SK-N-SH (cell line): ENCODE measurements at regions not wholly inside any gene's neighbourhood (a gene's known extent, or its start where the extent isn't known, plus 50 kb on each side); places are given as distances from the start of the nearest gene placed in this dataset.
A peak's percentile ranks its signal among the peaks of the same experiment; 100 is the strongest.

ENCODE experiments used
- CTCF ChIA-PET: fragments of 300-600, 350-600 bp; formaldehyde crosslinking; extraction: SDS; loops from one replicate; lab custom pipeline; 2021; lab: Yijun Ruan, JAX
- POLR2A ChIA-PET: fragments of 350-600 bp; sonication (Branson Sonifier 250); formaldehyde crosslinking; extraction: SDS; loops from one replicate; lab custom pipeline; 2020; ENCODE audit warnings: antibody characterized with exemption, inconsistent platforms; lab: Yijun Ruan, JAX
- DNase-seq: peaks from one replicate; pipeline ENCODE4 v3.0.0; 2012
- H2AFZ ChIP-seq: fragments of 200-600 bp; sonication (generic); 2 replicates; pipeline ENCODE4 v1.8.1; 2016; ENCODE audit warnings: antibody characterized with exemption, mild to moderate bottlenecking, low read depth
- H3F3A ChIP-seq: fragments of 200-600 bp; sonication (generic); replicated peaks from 2 replicates; pipeline ENCODE3; 2016; ENCODE audit warnings: antibody characterized with exemption, mild to moderate bottlenecking; ENCODE audit not compliant: insufficient read depth
- H3K27ac ChIP-seq, 2 experiments: fragments of 200-500 bp in 1 of 2; fragments of 200-600 bp in 1 of 2; sonication (Bioruptor generic) in 1 of 2; sonication (generic), shearing (Covaris generic) in 1 of 2; 2 replicates each; pipeline versions ENCODE4 v1.5.1 to v1.6.1; 2014 to 2016; ENCODE audit warnings: low read depth in 2 of 2, inconsistent platforms in 1 of 2, low read length in 1 of 2, mild to moderate bottlenecking in 1 of 2, mixed read lengths in 1 of 2
- H3K27me3 ChIP-seq: fragments of 200-600 bp; sonication (generic), shearing (Covaris generic); 2 replicates; pipeline ENCODE4 v1.6.1; 2016; ENCODE audit warnings: mixed run types; ENCODE audit not compliant: insufficient read depth
- H3K36me3 ChIP-seq, 2 experiments: fragments of 200-500 bp in 1 of 2; fragments of 200-600 bp in 1 of 2; sonication (Bioruptor generic) in 1 of 2; sonication (generic) in 1 of 2; replicated peaks in 1 of 2; 2 replicates each; pipeline versions ENCODE3 to v1.5.1; 2014 to 2016; ENCODE audit warnings: low read length in 1 of 2, mild to moderate bottlenecking in 1 of 2; ENCODE audit not compliant: insufficient read depth in 2 of 2, control insufficient read depth in 1 of 2
- H3K4me1 ChIP-seq, 2 experiments: fragments of 200-500 bp in 1 of 2; fragments of 200-600 bp in 1 of 2; sonication (Bioruptor generic) in 1 of 2; sonication (generic), shearing (Covaris generic) in 1 of 2; 2 replicates each; pipeline versions ENCODE4 v1.5.1 to v1.6.1; 2014 to 2016; ENCODE audit warnings: low read depth in 1 of 2, low read length in 1 of 2, mixed run types in 1 of 2; ENCODE audit not compliant: insufficient read depth in 2 of 2, control insufficient read depth in 1 of 2
- H3K4me2 ChIP-seq: fragments of 200-600 bp; sonication (generic), shearing (Covaris generic); 2 replicates; pipeline ENCODE4 v1.6.1; 2017; ENCODE audit warnings: mixed run types
- H3K4me3 ChIP-seq, 2 experiments: fragments of 200-500 bp in 1 of 2; fragments of 200-600 bp in 1 of 2; sonication (Bioruptor generic) in 1 of 2; sonication (generic), shearing (Covaris generic) in 1 of 2; 2 replicates each; pipeline versions ENCODE4 v1.5.1 to v1.8.1; 2014 to 2016; ENCODE audit warnings: low read depth in 2 of 2, inconsistent platforms in 1 of 2, low read length in 1 of 2, mild to moderate bottlenecking in 1 of 2, mixed read lengths in 1 of 2, moderate library complexity in 1 of 2
- H3K79me2 ChIP-seq: fragments of 200-600 bp; sonication (generic); 2 replicates; pipeline ENCODE4 v1.8.1; 2017; ENCODE audit warnings: mild to moderate bottlenecking; ENCODE audit not compliant: insufficient read depth
- H3K9ac ChIP-seq: fragments of 200-600 bp; sonication (generic); 2 replicates; pipeline ENCODE4 v1.6.1; 2017; ENCODE audit warnings: mixed run types
- H3K9me2 ChIP-seq: fragments of 200-600 bp; sonication (generic); 2 replicates; pipeline ENCODE4 v1.6.1; 2017; ENCODE audit warnings: mixed run types
- H3K9me3 ChIP-seq: fragments of 200-600 bp; sonication (generic); 2 replicates; pipeline ENCODE4 v1.6.1; 2017; ENCODE audit warnings: mixed run types, mild to moderate bottlenecking, moderate library complexity
- H4K20me1 ChIP-seq: fragments of 200-600 bp; sonication (generic); 2 replicates; pipeline ENCODE4 v1.6.1; 2017; ENCODE audit warnings: mild to moderate bottlenecking, mixed run types; ENCODE audit not compliant: insufficient read depth
- ELF1 ChIP-seq: IDR thresholded peaks from 2 replicates; pipeline ENCODE4 v1.4.0; 2012
- EP300 ChIP-seq, 2 experiments: IDR thresholded peaks; 2 replicates each; pipeline versions ENCODE4 v1.4.0 to v1.6.1; 2012; ENCODE audit warnings: borderline replicate concordance in 1 of 2, low read depth in 1 of 2, low read length in 1 of 2
- EZH2phosphoT487 ChIP-seq: fragments of 200-600 bp; sonication (generic); IDR thresholded peaks from 2 replicates; pipeline ENCODE4 v1.6.1; 2017; ENCODE audit warnings: low read depth, mixed run types, mild to moderate bottlenecking, antibody characterized with exemption, moderate library complexity, borderline replicate concordance
- FOSL2 ChIP-seq: IDR thresholded peaks from 2 replicates; pipeline ENCODE4 v1.4.0; 2012; ENCODE audit warnings: low read depth, mild to moderate bottlenecking, moderate library complexity, borderline replicate concordance
- FOXJ3 ChIP-seq: sonication (generic); formaldehyde crosslinking; IDR thresholded peaks from 2 replicates; pipeline ENCODE4 v1.5.1; 2020; ENCODE audit warnings: mild to moderate bottlenecking, missing genetic modification reagents
- FOXM1 ChIP-seq: IDR thresholded peaks from 2 replicates; pipeline ENCODE4 v1.4.0; 2012; ENCODE audit warnings: low read depth, mild to moderate bottlenecking
- GATA2 ChIP-seq: sonication (generic); formaldehyde crosslinking; IDR thresholded peaks from 2 replicates; pipeline ENCODE4 v1.5.0; 2020; ENCODE audit warnings: mild to moderate bottlenecking, missing genetic modification reagents
- JUND ChIP-seq: IDR thresholded peaks from 2 replicates; pipeline ENCODE4 v1.4.0; 2012
- MAX ChIP-seq: IDR thresholded peaks from 2 replicates; pipeline ENCODE4 v1.4.0; 2012; ENCODE audit warnings: low read depth
- MEF2A ChIP-seq: IDR thresholded peaks from 2 replicates; pipeline ENCODE4 v1.4.0; 2012; ENCODE audit warnings: low read depth, borderline replicate concordance
- NRF1 ChIP-seq: IDR thresholded peaks from 2 replicates; pipeline ENCODE4 v1.6.1; 2012; ENCODE audit warnings: low read depth, mild to moderate bottlenecking, low read length
- POLR2AphosphoS5 ChIP-seq: IDR thresholded peaks from 2 replicates; pipeline ENCODE4 v1.6.1; 2012; ENCODE audit warnings: low read depth, low read length
- RAD21 ChIP-seq: IDR thresholded peaks from 2 replicates; pipeline ENCODE4 v1.6.1; 2012; ENCODE audit warnings: mild to moderate bottlenecking, low read length
- RCOR1 ChIP-seq: fragments of 150-350 bp; IDR thresholded peaks from 2 replicates; pipeline ENCODE4 v1.6.1; 2017; ENCODE audit warnings: antibody characterized with exemption, low read length
- RFX5 ChIP-seq: IDR thresholded peaks from 2 replicates; pipeline ENCODE4 v1.6.1; 2012; ENCODE audit warnings: mild to moderate bottlenecking, improper control_type of control experiment, low read length
- SMC3 ChIP-seq: IDR thresholded peaks from 2 replicates; pipeline ENCODE4 v1.6.1; 2012; ENCODE audit warnings: low read depth, low read length, improper control_type of control experiment
- TAF1 ChIP-seq: IDR thresholded peaks from 2 replicates; pipeline ENCODE4 v1.6.1; 2012; ENCODE audit warnings: low read depth, mild to moderate bottlenecking, low read length, moderate library complexity, borderline replicate concordance
- TCF12 ChIP-seq: IDR thresholded peaks from 2 replicates; pipeline ENCODE4 v1.4.0; 2012
- USF2 ChIP-seq: fragments of 150-350 bp; IDR thresholded peaks from 2 replicates; pipeline ENCODE4 v1.6.1; 2017; ENCODE audit warnings: antibody characterized with exemption, low read length, low read depth, borderline replicate concordance
- YY1 ChIP-seq: IDR thresholded peaks from 2 replicates; pipeline ENCODE4 v1.4.0; 2012; ENCODE audit warnings: low read depth, mild to moderate bottlenecking
- WGBS: methylation state at CpG from one replicate; pipeline ENCODE4 v1.1.6; 2017; ENCODE audit warnings: low lambda C conversion rate; 5-methylcytosine and 5-hydroxymethylcytosine counted together

- no peak for DNase-seq
- CTCF ChIA-PET = no interaction called here
- Histone ChIP-seq H3K36me3 (no peaks in the 10 kb centered on the region), H3F3A (no peaks in the 10 kb centered on the region), H3K4me1 (no peaks in the 10 kb centered on the region), H3K9me2 (no peaks in the 10 kb centered on the region), H2AFZ (no peak overlapping the region), H4K20me1 (no peaks in the 10 kb centered on the region), H3K79me2 (no peaks in the 10 kb centered on the region), H3K4me3 (no peak overlapping the region)
- 16% methylated on average over 2 of the region's 2 CpGs for WGBS
- TF ChIP-seq USF2 = no peak
- TF ChIP-seq YY1 = no peak
- TF ChIP-seq POLR2AphosphoS5 = no peak
- no peak for TF ChIP-seq TAF1
- TF ChIP-seq EP300 (IDR thresholded peaks at IDR 0.05; ENCODE audit: borderline replicate concordance in 1 of 2, low read depth in 1 of 2, low read length in 1 of 2) = no peak
- TF ChIP-seq FOSL2 = no peak
- TF ChIP-seq MEF2A = no peak
- TF ChIP-seq JUND = no peak
- TF ChIP-seq FOXJ3 (CRISPR knock-in tag) = no peak
- TF ChIP-seq ELF1 = no peak
- TF ChIP-seq FOXM1 = no peak
- TF ChIP-seq SMC3 = no peak
- TF ChIP-seq RCOR1 = no peak
- TF ChIP-seq GATA2 (CRISPR knock-in tag) = no peak
- TF ChIP-seq, all 33 proteins: peak for 0
- Histone ChIP-seq H3K27ac (no peak overlapping the region), H3K27me3 (no peaks in the 10 kb centered on the region; the same call in 1 of the 2 replicates), H3K4me2 (no peak overlapping the region), H3K9me3 (no peaks in the 10 kb centered on the region; the same call in 1 of the 2 replicates), H3K9ac (no peak overlapping the region)
- POLR2A ChIA-PET = no interaction called here
These were observed 177.0 kb downstream of the ST8SIA4 start for GRCh38 chr5:100726116-100726515.

- no peak overlapping the region for H2AFZ ChIP-seq
- H3K36me3 ChIP-seq = no peaks in the 10 kb centered on the region
- WGBS = 23% methylated on average over 6 of the region's 6 CpGs
- H3F3A ChIP-seq = no peaks in the 10 kb centered on the region
- H3K27ac ChIP-seq = no peak overlapping the region
- no peak overlapping the region for H3K9ac ChIP-seq
- DNase-seq = no peak
- H3K4me3 ChIP-seq = peak overlapping the region in 1 of 2 experiments; percentile 17; a peak in 2 of 4 replicates
- H3K27me3 ChIP-seq = no peaks in the 10 kb centered on the region; the same call in 1 of the 2 replicates
- no peaks in the 10 kb centered on the region; the same call in 1 of the 2 replicates for H3K9me3 ChIP-seq
- H4K20me1 ChIP-seq = no peaks in the 10 kb centered on the region
- no peaks in the 10 kb centered on the region for H3K4me1 ChIP-seq
- ChIA-PET CTCF (no interaction called here), POLR2A (no interaction called here)
- TF ChIP-seq EZH2phosphoT487 = no peak
- no peak for TF ChIP-seq RFX5
- no peak for TF ChIP-seq SMC3
- TF ChIP-seq GATA2 (CRISPR knock-in tag) = no peak
- no peak for TF ChIP-seq FOXM1
- no peak for TF ChIP-seq FOSL2
- no peak for TF ChIP-seq YY1
- TF ChIP-seq RAD21 = no peak
- no peak for TF ChIP-seq ELF1
- no peak for TF ChIP-seq MAX
- TF ChIP-seq NRF1 = no peak
- no peak for TF ChIP-seq TCF12
- no peaks in the 10 kb centered on the region for H3K79me2 ChIP-seq
- H3K9me2 ChIP-seq = no peaks in the 10 kb centered on the region
- peak overlapping the region; percentile 21; the same call in 1 of the 2 replicates for H3K4me2 ChIP-seq
These were observed 171.3 kb downstream of the ST8SIA4 start for GRCh38 chr5:100731768-100732167.
